GM21529 (cell line): ENCODE measurements at regions not wholly inside any gene's neighbourhood (a gene's known extent, or its start where the extent isn't known, plus 50 kb on each side); places are given as distances from the start of the nearest gene placed in this dataset.
"Not testable (repeated sequence)": the region's sequence is repeated elsewhere in the genome, so short reads cannot be mapped to it uniquely, and the experiment has no call there.

Experiments used
- ATAC-seq: cut with Tn5 transposase; IDR thresholded peaks from one replicate; pipeline ENCODE4 v1.9.1; 2021; ENCODE audit not compliant: unreplicated experiment

GRCh38 chr1:189220750-189221149 lies 1256.9 kb downstream of the BRINP3 start:
- no peak for ATAC-seq

- ATAC-seq = not testable (repeated sequence)
These were observed 1251.9 kb downstream of the BRINP3 start for GRCh38 chr1:189225794-189226145.

GRCh38 chr1:189226779-189227178 lies 1250.9 kb downstream of the BRINP3 start:
- no peak for ATAC-seq

GRCh38 chr1:189237008-189237407 lies 1240.7 kb downstream of the BRINP3 start:
- ATAC-seq = no peak

GRCh38 chr1:189253601-189254350 lies 1223.9 kb downstream of the BRINP3 start:
- no peak for ATAC-seq

- ATAC-seq = not testable (repeated sequence)
These were observed 1216.5 kb downstream of the BRINP3 start for GRCh38 chr1:189261128-189261527.

GRCh38 chr1:189269011-189269410 lies 1208.7 kb downstream of the BRINP3 start:
- no peak for ATAC-seq

GRCh38 chr1:189274267-189274666 lies 1203.4 kb downstream of the BRINP3 start:
- no peak for ATAC-seq

GRCh38 chr1:189275796-189276195 lies 1201.9 kb downstream of the BRINP3 start:
- ATAC-seq = no peak

GRCh38 chr1:189289346-189289745 lies 1188.3 kb downstream of the BRINP3 start:
- ATAC-seq = no peak

GRCh38 chr1:189301235-189301634 lies 1176.4 kb downstream of the BRINP3 start:
- ATAC-seq = no peak

GRCh38 chr1:189305279-189305678 lies 1172.4 kb downstream of the BRINP3 start:
- ATAC-seq = no peak

- no peak for ATAC-seq
These were observed 1165.7 kb downstream of the BRINP3 start for GRCh38 chr1:189311915-189312314.

- ATAC-seq = no peak
These were observed 1165.2 kb downstream of the BRINP3 start for GRCh38 chr1:189312499-189312898.

GRCh38 chr1:189313488-189313887 lies 1164.2 kb downstream of the BRINP3 start:
- no peak for ATAC-seq

GRCh38 chr1:189315035-189315901 lies 1162.4 kb downstream of the BRINP3 start:
- ATAC-seq = no peak

GRCh38 chr1:189323091-189323490 lies 1154.6 kb downstream of the BRINP3 start:
- ATAC-seq = no peak

- ATAC-seq = not testable (repeated sequence)
These were observed 1146.6 kb downstream of the BRINP3 start for GRCh38 chr1:189331071-189331470.

GRCh38 chr1:189336115-189337100 lies 1141.3 kb downstream of the BRINP3 start:
- ATAC-seq = no peak

- ATAC-seq = no peak
These were observed 1128.1 kb downstream of the BRINP3 start for GRCh38 chr1:189349607-189350006.
